ENCODE measurements at regions not wholly inside any gene's neighbourhood (a gene's known extent, or its start where the extent isn't known, plus 50 kb on each side); places are given as distances from the start of the nearest gene placed in this dataset.

GRCh38 chr3:70731046-70731445, 418.6 kb upstream of the MDFIC2 start:
- H3K36me3 ChIP-seq (ENCODE audit: control insufficient read depth in 4 of 4, insufficient read depth in 3 of 4, low read depth in 1 of 4, low read length in 3 of 4), result no peaks in the 10 kb centered on the region
- no peaks in the 10 kb centered on the region for H3K9me3 ChIP-seq (ENCODE audit: control insufficient read depth in 4 of 4, low read length in 3 of 4)
- WGBS, result 91% methylated on average over 2 of the region's 2 CpGs
- H3K9ac ChIP-seq (ENCODE audit: low read depth in 1 of 2, low read length in 2 of 2), result no peak overlapping the region
- TF ChIP-seq GABPA (IDR thresholded peaks at IDR 0.05 in 1 of 2, conservative IDR thresholded peaks at IDR 0.05 in 1 of 2) (no peak), FOXA2 (IDR thresholded peaks at IDR 0.05) (no peak), FOXA1 (IDR thresholded peaks at IDR 0.05) (no peak), EGR1 (IDR thresholded peaks at IDR 0.05; ENCODE audit: low read depth in 2 of 2) (no peak), MAX (IDR thresholded peaks at IDR 0.05) (no peak), HNF4G (IDR thresholded peaks at IDR 0.05) (no peak), YY1 (IDR thresholded peaks at IDR 0.05) (no peak), JUND (IDR thresholded peaks at IDR 0.05) (no peak), SP1 (IDR thresholded peaks at IDR 0.05) (no peak), NR2F2 (IDR thresholded peaks at IDR 0.05) (no peak), TAF1 (conservative IDR thresholded peaks at IDR 0.05) (no peak), ATF3 (IDR thresholded peaks at IDR 0.05) (no peak), CTCF (IDR thresholded peaks at IDR 0.05; ENCODE audit: low read depth, low read length, missing input control) (no peak), RAD21 (IDR thresholded peaks at IDR 0.05) (no peak), REST (IDR thresholded peaks at IDR 0.05) (no peak), ZBTB33 (IDR thresholded peaks at IDR 0.05) (no peak)
- no peaks in the 10 kb centered on the region for H3K4me1 ChIP-seq (ENCODE audit: control insufficient read depth in 4 of 4, insufficient read depth in 4 of 4, low read length in 3 of 4)
- peaks cover 0 to 4% (median 1%) of the 10 kb centered on the region in 4 donors for H3K27me3 ChIP-seq (ENCODE audit: control insufficient read depth in 4 of 4, insufficient read depth in 4 of 4, low read length in 3 of 4)
- no peak for DNase-seq (ENCODE audit: low spot score)
- H3K27ac ChIP-seq (ENCODE audit: low read depth in 1 of 2, low read length in 2 of 2), result no peak overlapping the region
- no peak overlapping the region for H3K4me3 ChIP-seq (ENCODE audit: low read depth in 1 of 3, low read length in 3 of 3)

GRCh38 chr3:70729845-70730244, 417.4 kb upstream of the MDFIC2 start:
- no peak for DNase-seq (ENCODE audit: low spot score)
- Histone ChIP-seq H3K36me3 (ENCODE audit: control insufficient read depth in 4 of 4, insufficient read depth in 3 of 4, low read depth in 1 of 4, low read length in 3 of 4) (no peaks in the 10 kb centered on the region), H3K4me3 (ENCODE audit: low read depth in 1 of 3, low read length in 3 of 3) (no peak overlapping the region), H3K27ac (ENCODE audit: low read depth in 1 of 2, low read length in 2 of 2) (no peak overlapping the region), H3K9me3 (ENCODE audit: control insufficient read depth in 4 of 4, low read length in 3 of 4) (no peaks in the 10 kb centered on the region), H3K27me3 (ENCODE audit: control insufficient read depth in 4 of 4, insufficient read depth in 4 of 4, low read length in 3 of 4) (peaks cover 0 to 4% (median 1%) of the 10 kb centered on the region in 4 donors), H3K9ac (ENCODE audit: low read depth in 1 of 2, low read length in 2 of 2) (no peak overlapping the region), H3K4me1 (ENCODE audit: control insufficient read depth in 4 of 4, insufficient read depth in 4 of 4, low read length in 3 of 4) (no peaks in the 10 kb centered on the region)
- 76% methylated on average over 3 of the region's 3 CpGs for WGBS
- TF ChIP-seq EGR1 (IDR thresholded peaks at IDR 0.05; ENCODE audit: low read depth in 2 of 2) (no peak), NR2F2 (IDR thresholded peaks at IDR 0.05) (no peak), ATF3 (IDR thresholded peaks at IDR 0.05) (no peak), HNF4G (IDR thresholded peaks at IDR 0.05) (no peak), RAD21 (IDR thresholded peaks at IDR 0.05) (no peak), TAF1 (conservative IDR thresholded peaks at IDR 0.05) (no peak), GABPA (IDR thresholded peaks at IDR 0.05 in 1 of 2, conservative IDR thresholded peaks at IDR 0.05 in 1 of 2) (no peak), HNF4A (conservative IDR thresholded peaks at IDR 0.05) (no peak)

Data from liver (tissue), 8 donors.